Type B pancreatic cell (in vitro differentiated cells): ENCODE measurements at regions not wholly inside any gene's neighbourhood (a gene's known extent, or its start where the extent isn't known, plus 50 kb on each side); places are given as distances from the start of the nearest gene placed in this dataset.

Experiments
- DNase-seq: peaks from one replicate; pipeline ENCODE4 v3.0.0; 2021; ENCODE audit warnings: mixed read lengths; ENCODE audit not compliant: unreplicated experiment; ENCODE audit errors: extremely low spot score
- H3K27ac Mint-ChIP-seq: 2 replicates; pipeline ENCODE4 v1.8.0; 2021; ENCODE audit warnings: mild to moderate bottlenecking, mixed read lengths
- H3K27me3 Mint-ChIP-seq: 2 replicates; pipeline ENCODE4 v1.8.0; 2021; ENCODE audit warnings: mixed read lengths
- H3K36me3 Mint-ChIP-seq: 2 replicates; pipeline ENCODE4 v1.8.0; 2021; ENCODE audit warnings: mixed read lengths
- H3K4me1 Mint-ChIP-seq: one replicate; pipeline ENCODE4 v1.8.0; 2021; ENCODE audit warnings: mixed read lengths; ENCODE audit not compliant: unreplicated experiment
- H3K4me3 Mint-ChIP-seq: 2 replicates; pipeline ENCODE4 v1.8.0; 2021; ENCODE audit warnings: mild to moderate bottlenecking, mixed read lengths
- H3K9me3 Mint-ChIP-seq: 2 replicates; pipeline ENCODE4 v1.8.0; 2021; ENCODE audit warnings: mixed read lengths
- TF ChIP-seq, protein P1 (sequence below): fragments of 200-600 bp; sonication (generic); conservative IDR thresholded peaks from 2 replicates; pipeline ENCODE4 v1.5.0; 2021; ENCODE audit warnings: antibody characterized with exemption, mild to moderate bottlenecking

GRCh38 chr2:77999376-77999775 lies 477.2 kb upstream of the LRRTM4 start:
- H3K36me3 Mint-ChIP-seq, result no peaks in the 10 kb centered on the region

DNA sequence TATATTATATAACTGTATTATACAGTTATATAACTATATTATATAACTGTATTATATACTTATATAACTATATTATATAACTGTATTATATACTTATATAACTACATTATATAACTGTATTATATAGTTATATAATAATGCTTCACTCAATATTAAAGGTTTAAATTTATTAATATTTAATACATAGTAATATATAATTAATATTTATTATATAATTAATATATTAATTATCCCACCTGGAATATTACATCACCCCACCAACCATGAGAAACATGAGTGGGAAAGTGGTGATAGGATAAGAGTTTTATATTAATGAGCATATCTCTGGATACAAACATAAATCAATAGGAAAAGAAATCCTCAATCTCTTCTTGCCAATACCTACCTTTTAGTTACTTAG lies 487.1 kb upstream of the LRRTM4 start:
- no peaks in the 10 kb centered on the region for H3K27me3 Mint-ChIP-seq
- no peaks in the 10 kb centered on the region for H3K36me3 Mint-ChIP-seq
- H3K27ac Mint-ChIP-seq, result no peak overlapping the region
- H3K4me1 Mint-ChIP-seq, result no peaks in the 10 kb centered on the region
- no peak for DNase-seq
- no peak overlapping the region for H3K4me3 Mint-ChIP-seq
- peaks cover 12% of the 10 kb centered on the region for H3K9me3 Mint-ChIP-seq
- TF ChIP-seq, protein P1, sequence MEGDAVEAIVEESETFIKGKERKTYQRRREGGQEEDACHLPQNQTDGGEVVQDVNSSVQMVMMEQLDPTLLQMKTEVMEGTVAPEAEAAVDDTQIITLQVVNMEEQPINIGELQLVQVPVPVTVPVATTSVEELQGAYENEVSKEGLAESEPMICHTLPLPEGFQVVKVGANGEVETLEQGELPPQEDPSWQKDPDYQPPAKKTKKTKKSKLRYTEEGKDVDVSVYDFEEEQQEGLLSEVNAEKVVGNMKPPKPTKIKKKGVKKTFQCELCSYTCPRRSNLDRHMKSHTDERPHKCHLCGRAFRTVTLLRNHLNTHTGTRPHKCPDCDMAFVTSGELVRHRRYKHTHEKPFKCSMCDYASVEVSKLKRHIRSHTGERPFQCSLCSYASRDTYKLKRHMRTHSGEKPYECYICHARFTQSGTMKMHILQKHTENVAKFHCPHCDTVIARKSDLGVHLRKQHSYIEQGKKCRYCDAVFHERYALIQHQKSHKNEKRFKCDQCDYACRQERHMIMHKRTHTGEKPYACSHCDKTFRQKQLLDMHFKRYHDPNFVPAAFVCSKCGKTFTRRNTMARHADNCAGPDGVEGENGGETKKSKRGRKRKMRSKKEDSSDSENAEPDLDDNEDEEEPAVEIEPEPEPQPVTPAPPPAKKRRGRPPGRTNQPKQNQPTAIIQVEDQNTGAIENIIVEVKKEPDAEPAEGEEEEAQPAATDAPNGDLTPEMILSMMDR, result no peak

More at GRCh38 chr2:77999376-77999775, 477.2 kb upstream of the LRRTM4 start:
- TF ChIP-seq, protein P1, result no peak
- DNase-seq, result no peak
- Mint-ChIP-seq H3K9me3 (no peaks in the 10 kb centered on the region), H3K4me3 (no peak overlapping the region), H3K4me1 (no peaks in the 10 kb centered on the region), H3K27me3 (no peaks in the 10 kb centered on the region), H3K27ac (no peak overlapping the region)

- TF ChIP-seq, protein P1, result no peak
- Mint-ChIP-seq H3K36me3 (no peaks in the 10 kb centered on the region), H3K27me3 (no peaks in the 10 kb centered on the region), H3K27ac (no peak overlapping the region), H3K9me3 (peaks cover 5% of the 10 kb centered on the region), H3K4me3 (no peak overlapping the region), H3K4me1 (no peaks in the 10 kb centered on the region)
- no peak for DNase-seq
These were observed 489.1 kb upstream of the LRRTM4 start for GRCh38 chr2:78011251-78011650.

DNA sequence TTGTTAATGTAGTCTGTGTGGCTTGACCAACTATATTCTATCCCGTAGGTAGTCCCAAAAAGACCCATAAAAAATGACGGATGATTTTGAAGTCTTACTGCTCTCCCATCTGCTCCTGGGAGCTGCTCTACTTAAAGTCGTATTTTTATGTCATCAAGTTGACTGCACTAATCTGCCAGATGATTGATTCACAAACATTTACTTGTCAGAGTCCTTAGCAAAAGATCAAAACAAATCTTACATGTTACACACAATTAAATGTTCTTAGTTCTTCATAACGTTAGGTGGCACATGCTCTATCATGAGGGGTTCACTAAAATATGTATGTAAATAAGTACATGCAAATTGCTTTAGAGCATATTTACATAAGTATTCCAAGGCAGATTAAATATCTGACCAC lies 498.3 kb upstream of the LRRTM4 start:
- H3K27ac Mint-ChIP-seq, result no peak overlapping the region
- no peak for DNase-seq
- TF ChIP-seq, protein P1, result no peak
- H3K4me1 Mint-ChIP-seq, result no peaks in the 10 kb centered on the region
- no peaks in the 10 kb centered on the region for H3K9me3 Mint-ChIP-seq
- no peak overlapping the region for H3K4me3 Mint-ChIP-seq
- H3K36me3 Mint-ChIP-seq, result no peaks in the 10 kb centered on the region
- H3K27me3 Mint-ChIP-seq, result no peaks in the 10 kb centered on the region

DNA sequence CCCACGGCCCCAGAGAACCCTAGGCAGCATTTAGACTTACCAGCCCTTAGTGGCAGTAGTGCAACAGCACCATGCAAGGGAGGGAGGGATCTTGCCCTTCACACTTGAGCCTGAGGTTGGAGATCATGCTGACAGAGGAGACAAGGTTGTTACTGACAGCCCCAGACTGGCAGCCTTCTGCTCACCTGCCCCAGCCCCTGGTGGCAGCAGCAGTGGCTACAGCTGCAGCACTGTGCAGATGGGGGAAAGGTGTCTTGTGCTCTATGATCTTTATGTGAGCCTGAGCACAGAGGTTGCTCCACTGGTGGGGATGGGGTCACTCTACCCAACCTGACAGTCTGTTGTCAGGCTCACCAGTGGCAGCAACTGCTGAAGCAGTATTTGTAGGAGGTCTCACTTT lies 501.2 kb upstream of the LRRTM4 start:
- Mint-ChIP-seq H3K36me3 (no peaks in the 10 kb centered on the region), H3K4me1 (no peaks in the 10 kb centered on the region), H3K4me3 (no peak overlapping the region), H3K9me3 (no peaks in the 10 kb centered on the region), H3K27ac (no peak overlapping the region), H3K27me3 (no peaks in the 10 kb centered on the region)
- no peak for DNase-seq
- TF ChIP-seq, protein P1, result no peak

DNA sequence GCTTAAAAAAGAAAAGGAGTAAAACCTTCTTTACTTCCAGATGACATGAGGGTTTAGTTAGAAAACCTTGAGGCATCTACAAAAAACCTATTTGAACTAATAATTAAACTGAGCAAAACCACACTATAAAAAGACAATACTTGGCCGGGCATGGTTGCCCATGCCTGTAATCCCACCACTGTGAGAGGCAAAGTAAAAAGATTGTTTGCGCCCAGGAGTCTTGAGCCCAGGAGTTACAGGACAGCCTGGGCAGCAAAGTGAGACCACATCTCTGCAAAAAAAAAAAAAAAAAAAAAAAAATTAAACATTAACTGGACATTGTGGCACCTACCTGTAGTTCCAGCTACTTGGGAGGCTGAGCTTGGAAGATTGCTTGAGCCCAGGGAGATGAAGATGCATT lies 502.8 kb upstream of the LRRTM4 start:
- Mint-ChIP-seq H3K4me3 (no peak overlapping the region), H3K27me3 (no peaks in the 10 kb centered on the region), H3K27ac (no peak overlapping the region), H3K36me3 (no peaks in the 10 kb centered on the region), H3K4me1 (no peaks in the 10 kb centered on the region), H3K9me3 (peaks cover 11% of the 10 kb centered on the region)
- TF ChIP-seq, protein P1, result no peak
- no peak for DNase-seq
